ENCODE measurements at regions not wholly inside any gene's neighbourhood (a gene's known extent, or its start where the extent isn't known, plus 50 kb on each side); places are given as distances from the start of the nearest gene placed in this dataset.

DNA sequence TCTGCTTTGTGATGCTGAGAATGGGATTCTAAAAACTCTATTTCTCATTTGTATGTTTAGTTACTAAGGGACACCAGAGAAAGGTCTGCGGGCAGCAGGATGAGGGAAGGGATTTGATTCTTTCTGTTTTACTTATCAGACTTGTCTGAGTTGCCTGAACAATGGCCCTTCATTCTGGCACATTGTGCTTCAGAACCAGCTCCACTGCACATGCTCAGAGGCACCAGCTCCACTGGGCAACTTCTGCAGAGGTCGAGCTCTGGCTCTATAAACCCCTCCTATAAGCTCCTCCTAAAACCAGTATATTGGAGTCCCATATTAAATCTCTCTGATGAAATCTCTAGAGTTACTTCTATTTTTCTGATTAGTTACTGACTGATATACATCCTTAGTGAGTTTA is 453.2 kb upstream of the CDIN1 start:
- TF ChIP-seq, protein P1, sequence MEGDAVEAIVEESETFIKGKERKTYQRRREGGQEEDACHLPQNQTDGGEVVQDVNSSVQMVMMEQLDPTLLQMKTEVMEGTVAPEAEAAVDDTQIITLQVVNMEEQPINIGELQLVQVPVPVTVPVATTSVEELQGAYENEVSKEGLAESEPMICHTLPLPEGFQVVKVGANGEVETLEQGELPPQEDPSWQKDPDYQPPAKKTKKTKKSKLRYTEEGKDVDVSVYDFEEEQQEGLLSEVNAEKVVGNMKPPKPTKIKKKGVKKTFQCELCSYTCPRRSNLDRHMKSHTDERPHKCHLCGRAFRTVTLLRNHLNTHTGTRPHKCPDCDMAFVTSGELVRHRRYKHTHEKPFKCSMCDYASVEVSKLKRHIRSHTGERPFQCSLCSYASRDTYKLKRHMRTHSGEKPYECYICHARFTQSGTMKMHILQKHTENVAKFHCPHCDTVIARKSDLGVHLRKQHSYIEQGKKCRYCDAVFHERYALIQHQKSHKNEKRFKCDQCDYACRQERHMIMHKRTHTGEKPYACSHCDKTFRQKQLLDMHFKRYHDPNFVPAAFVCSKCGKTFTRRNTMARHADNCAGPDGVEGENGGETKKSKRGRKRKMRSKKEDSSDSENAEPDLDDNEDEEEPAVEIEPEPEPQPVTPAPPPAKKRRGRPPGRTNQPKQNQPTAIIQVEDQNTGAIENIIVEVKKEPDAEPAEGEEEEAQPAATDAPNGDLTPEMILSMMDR (IDR thresholded peaks at IDR 0.05; ENCODE audit: poor library complexity, severe bottlenecking): no peak
- TF ChIP-seq TAF1 (IDR thresholded peaks at IDR 0.05; ENCODE audit: low read depth) (no peak), EZH2 (IDR thresholded peaks at IDR 0.05; ENCODE audit: borderline replicate concordance, insufficient read depth, low read length, poor library complexity, severe bottlenecking) (no peak), EP300 (conservative IDR thresholded peaks at IDR 0.05; ENCODE audit: poor library complexity, severe bottlenecking) (no peak), RAD21 (conservative IDR thresholded peaks at IDR 0.05) (no peak), SMC3 (conservative IDR thresholded peaks at IDR 0.05; ENCODE audit: poor library complexity) (no peak), MXI1 (conservative IDR thresholded peaks at IDR 0.05; ENCODE audit: poor library complexity, severe bottlenecking) (no peak)
- TF ChIP-seq, protein P2, sequence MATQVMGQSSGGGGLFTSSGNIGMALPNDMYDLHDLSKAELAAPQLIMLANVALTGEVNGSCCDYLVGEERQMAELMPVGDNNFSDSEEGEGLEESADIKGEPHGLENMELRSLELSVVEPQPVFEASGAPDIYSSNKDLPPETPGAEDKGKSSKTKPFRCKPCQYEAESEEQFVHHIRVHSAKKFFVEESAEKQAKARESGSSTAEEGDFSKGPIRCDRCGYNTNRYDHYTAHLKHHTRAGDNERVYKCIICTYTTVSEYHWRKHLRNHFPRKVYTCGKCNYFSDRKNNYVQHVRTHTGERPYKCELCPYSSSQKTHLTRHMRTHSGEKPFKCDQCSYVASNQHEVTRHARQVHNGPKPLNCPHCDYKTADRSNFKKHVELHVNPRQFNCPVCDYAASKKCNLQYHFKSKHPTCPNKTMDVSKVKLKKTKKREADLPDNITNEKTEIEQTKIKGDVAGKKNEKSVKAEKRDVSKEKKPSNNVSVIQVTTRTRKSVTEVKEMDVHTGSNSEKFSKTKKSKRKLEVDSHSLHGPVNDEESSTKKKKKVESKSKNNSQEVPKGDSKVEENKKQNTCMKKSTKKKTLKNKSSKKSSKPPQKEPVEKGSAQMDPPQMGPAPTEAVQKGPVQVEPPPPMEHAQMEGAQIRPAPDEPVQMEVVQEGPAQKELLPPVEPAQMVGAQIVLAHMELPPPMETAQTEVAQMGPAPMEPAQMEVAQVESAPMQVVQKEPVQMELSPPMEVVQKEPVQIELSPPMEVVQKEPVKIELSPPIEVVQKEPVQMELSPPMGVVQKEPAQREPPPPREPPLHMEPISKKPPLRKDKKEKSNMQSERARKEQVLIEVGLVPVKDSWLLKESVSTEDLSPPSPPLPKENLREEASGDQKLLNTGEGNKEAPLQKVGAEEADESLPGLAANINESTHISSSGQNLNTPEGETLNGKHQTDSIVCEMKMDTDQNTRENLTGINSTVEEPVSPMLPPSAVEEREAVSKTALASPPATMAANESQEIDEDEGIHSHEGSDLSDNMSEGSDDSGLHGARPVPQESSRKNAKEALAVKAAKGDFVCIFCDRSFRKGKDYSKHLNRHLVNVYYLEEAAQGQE (IDR thresholded peaks at IDR 0.05; ENCODE audit: borderline replicate concordance): no peak

Measured in neural cell (in vitro differentiated cells).